ENCODE measurements at regions not wholly inside any gene's neighbourhood (a gene's known extent, or its start where the extent isn't known, plus 50 kb on each side); places are given as distances from the start of the nearest gene placed in this dataset.

GRCh38 chrX:116239944-116240840 is 69.6 kb downstream of the AGTR2 start:
- peak; percentile 31 for DNase-seq (ENCODE audit: low read depth)
- peak overlapping the region; percentile 32 for H3K4me3 ChIP-seq (replicated peaks; ENCODE audit: low read depth, low read length)

DNA sequence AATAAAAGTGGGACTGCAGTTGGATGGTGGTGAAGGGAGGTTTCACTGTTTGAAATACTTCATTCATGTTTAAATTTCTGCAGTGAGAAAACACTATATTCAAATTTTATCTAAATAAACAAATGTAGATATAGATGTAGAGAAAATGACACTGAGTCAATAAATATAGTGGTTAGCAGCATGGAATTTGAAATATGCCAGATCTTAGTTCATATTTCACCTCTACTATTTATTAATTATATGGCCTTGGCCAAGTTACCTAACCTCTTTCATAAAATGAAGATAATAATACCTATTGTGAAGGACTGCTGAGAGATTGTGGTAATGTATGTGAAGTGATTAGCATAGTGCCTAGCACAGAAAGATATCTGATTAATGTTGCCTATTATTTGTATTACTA is 70.5 kb downstream of the AGTR2 start:
- H3K4me3 ChIP-seq (replicated peaks; ENCODE audit: low read depth, low read length), result no peak overlapping the region
- no peak for TF ChIP-seq CTCF (IDR thresholded peaks at IDR 0.05; ENCODE audit: low read length, missing control alignments)
- DNase-seq (ENCODE audit: low read depth), result no peak

More at GRCh38 chrX:116239944-116240840, 69.6 kb downstream of the AGTR2 start:
- TF ChIP-seq CTCF (IDR thresholded peaks at IDR 0.05; ENCODE audit: low read length, missing control alignments), result no peak

- H3K4me3 ChIP-seq (replicated peaks; ENCODE audit: low read depth, low read length), result no peak overlapping the region
- no peak for DNase-seq (ENCODE audit: low read depth)
- TF ChIP-seq CTCF (IDR thresholded peaks at IDR 0.05; ENCODE audit: low read length, missing control alignments), result no peak
These were observed 72.5 kb downstream of the AGTR2 start for GRCh38 chrX:116243039-116243438.

DNA sequence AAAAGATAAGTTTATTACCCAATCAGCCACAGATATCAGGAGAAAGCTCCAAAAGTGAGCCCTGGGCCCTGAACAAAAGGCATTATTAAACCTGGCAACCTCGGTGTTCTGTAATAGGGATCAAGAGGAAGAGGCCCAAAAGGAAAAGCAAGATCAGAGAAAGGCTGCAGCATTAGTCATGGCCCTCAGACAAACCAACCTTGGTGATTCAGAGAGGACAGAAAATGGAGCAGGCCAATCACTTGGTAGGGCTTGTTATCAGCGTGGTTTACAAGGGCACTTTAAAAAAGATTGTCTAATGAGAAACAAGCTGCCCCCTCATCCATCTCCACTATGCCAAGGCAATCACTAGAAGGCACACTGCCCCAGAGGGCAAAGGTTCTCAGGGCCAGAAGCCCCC is 75.7 kb downstream of the AGTR2 start:
- H3K4me3 ChIP-seq (replicated peaks; ENCODE audit: low read depth, low read length), result no peak overlapping the region
- DNase-seq (ENCODE audit: low read depth), result peak; percentile 35
- no peak for TF ChIP-seq CTCF (IDR thresholded peaks at IDR 0.05; ENCODE audit: low read length, missing control alignments)

DNA sequence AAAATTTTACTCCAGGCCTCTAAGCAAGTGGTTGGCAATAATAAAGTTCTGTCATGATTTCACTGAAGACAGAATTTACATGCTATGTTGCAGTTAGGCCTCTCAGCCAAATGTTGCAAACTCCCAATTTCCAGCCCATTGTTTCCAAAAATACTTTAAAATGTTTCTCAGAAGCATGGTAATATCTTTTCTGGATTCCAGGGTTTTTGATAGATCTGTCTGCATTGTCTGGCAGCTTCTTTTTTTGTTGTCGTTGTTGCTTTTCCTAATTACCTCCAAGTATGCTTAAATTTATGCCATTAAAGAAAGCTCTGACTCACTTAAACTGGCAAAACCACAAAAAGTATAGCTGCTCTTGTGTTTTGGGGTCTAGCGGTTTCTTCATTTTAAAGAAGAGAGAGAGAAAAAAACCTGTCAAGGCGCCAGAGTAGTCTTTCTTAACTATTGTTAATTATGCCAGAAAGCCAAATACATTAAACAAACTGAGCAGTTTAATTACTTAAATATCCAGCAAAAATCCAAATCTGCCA is 97.0 kb downstream of the AGTR2 start:
- DNase-seq (ENCODE audit: low read depth), result peak; percentile 39
- H3K4me3 ChIP-seq (replicated peaks; ENCODE audit: low read depth, low read length), result no peak overlapping the region
- no peak for TF ChIP-seq CTCF (IDR thresholded peaks at IDR 0.05; ENCODE audit: low read length, missing control alignments)

GRCh38 chrX:116272322-116272721 is 101.8 kb downstream of the AGTR2 start:
- TF ChIP-seq CTCF (IDR thresholded peaks at IDR 0.05; ENCODE audit: low read length, missing control alignments), result no peak
- DNase-seq (ENCODE audit: low read depth), result peak; percentile 96
- no peak overlapping the region for H3K4me3 ChIP-seq (replicated peaks; ENCODE audit: low read depth, low read length)
